ENCODE measurements at regions not wholly inside any gene's neighbourhood (a gene's known extent, or its start where the extent isn't known, plus 50 kb on each side); places are given as distances from the start of the nearest gene placed in this dataset.

DNA sequence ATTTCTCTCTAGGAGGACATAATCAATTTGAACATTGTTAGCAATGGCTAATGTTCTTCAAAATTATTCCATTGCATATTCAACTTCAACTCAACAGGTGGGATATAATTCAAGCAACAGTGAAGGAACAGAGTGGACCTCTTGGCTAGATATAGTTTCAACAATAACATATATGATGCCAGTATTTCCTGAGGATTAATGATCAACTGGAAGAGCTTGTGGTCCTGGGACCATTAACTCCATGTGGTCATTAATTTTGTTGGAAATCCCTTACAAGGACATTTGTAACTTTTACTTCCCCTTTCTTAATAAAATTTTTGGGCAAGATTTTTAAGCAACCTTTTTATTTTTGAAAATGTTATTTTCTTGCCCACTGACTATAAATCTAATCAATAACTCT, 54.3 kb upstream of the ROBO2 start:
- TF ChIP-seq, protein P1, sequence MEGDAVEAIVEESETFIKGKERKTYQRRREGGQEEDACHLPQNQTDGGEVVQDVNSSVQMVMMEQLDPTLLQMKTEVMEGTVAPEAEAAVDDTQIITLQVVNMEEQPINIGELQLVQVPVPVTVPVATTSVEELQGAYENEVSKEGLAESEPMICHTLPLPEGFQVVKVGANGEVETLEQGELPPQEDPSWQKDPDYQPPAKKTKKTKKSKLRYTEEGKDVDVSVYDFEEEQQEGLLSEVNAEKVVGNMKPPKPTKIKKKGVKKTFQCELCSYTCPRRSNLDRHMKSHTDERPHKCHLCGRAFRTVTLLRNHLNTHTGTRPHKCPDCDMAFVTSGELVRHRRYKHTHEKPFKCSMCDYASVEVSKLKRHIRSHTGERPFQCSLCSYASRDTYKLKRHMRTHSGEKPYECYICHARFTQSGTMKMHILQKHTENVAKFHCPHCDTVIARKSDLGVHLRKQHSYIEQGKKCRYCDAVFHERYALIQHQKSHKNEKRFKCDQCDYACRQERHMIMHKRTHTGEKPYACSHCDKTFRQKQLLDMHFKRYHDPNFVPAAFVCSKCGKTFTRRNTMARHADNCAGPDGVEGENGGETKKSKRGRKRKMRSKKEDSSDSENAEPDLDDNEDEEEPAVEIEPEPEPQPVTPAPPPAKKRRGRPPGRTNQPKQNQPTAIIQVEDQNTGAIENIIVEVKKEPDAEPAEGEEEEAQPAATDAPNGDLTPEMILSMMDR (IDR thresholded peaks at IDR 0.05; ENCODE audit: low read depth, low read length), result no peak
- TF ChIP-seq EZH2phosphoT487 (IDR thresholded peaks at IDR 0.05; ENCODE audit: low read depth), result no peak
- no peaks in the 10 kb centered on the region for H3K36me3 ChIP-seq (replicated peaks; ENCODE audit: low read depth, low read length)
- no peak overlapping the region for H3K4me3 ChIP-seq (ENCODE audit: low read length)
- no peaks in the 10 kb centered on the region for H3K27me3 ChIP-seq (ENCODE audit: low read depth, low read length)
- H3K27ac ChIP-seq (ENCODE audit: low read length), result no peak overlapping the region
- no peak overlapping the region for H3K4me2 ChIP-seq (ENCODE audit: low read length)
- H3K9ac ChIP-seq (ENCODE audit: low read length), result no peak overlapping the region
- H3K79me2 ChIP-seq (ENCODE audit: low read length), result no peaks in the 10 kb centered on the region
- H2AFZ ChIP-seq (ENCODE audit: low read depth, low read length), result no peak overlapping the region
- no peaks in the 10 kb centered on the region for H3K9me3 ChIP-seq (ENCODE audit: insufficient read depth, low read length)
- H4K20me1 ChIP-seq (ENCODE audit: insufficient read depth, low read length), result no peaks in the 10 kb centered on the region
- peaks cover 9% of the 10 kb centered on the region; the same call in 1 of the 2 replicates for H3K4me1 ChIP-seq (ENCODE audit: low read length)

- TF ChIP-seq, protein P1 (IDR thresholded peaks at IDR 0.05; ENCODE audit: low read depth, low read length), result peak; percentile 54
- no peak for TF ChIP-seq EZH2phosphoT487 (IDR thresholded peaks at IDR 0.05; ENCODE audit: low read depth)
- H3K4me2 ChIP-seq (ENCODE audit: low read length), result peak overlapping the region; percentile 38
- H2AFZ ChIP-seq (ENCODE audit: low read depth, low read length), result peak overlapping the region; percentile 31; the same call in 1 of the 2 replicates
These were observed 52.9 kb upstream of the ROBO2 start for GRCh38 chr3:76986876-76987474.

More at GRCh38 chr3:76986876-76987474, 52.9 kb upstream of the ROBO2 start:
- no peaks in the 10 kb centered on the region for H4K20me1 ChIP-seq (ENCODE audit: insufficient read depth, low read length)
- no peaks in the 10 kb centered on the region for H3K79me2 ChIP-seq (ENCODE audit: low read length)
- no peak overlapping the region for H3K9ac ChIP-seq (ENCODE audit: low read length)
- peaks cover 9% of the 10 kb centered on the region; the same call in 1 of the 2 replicates for H3K4me1 ChIP-seq (ENCODE audit: low read length)
- no peaks in the 10 kb centered on the region for H3K27me3 ChIP-seq (ENCODE audit: low read depth, low read length)
- peak overlapping the region; percentile 10 for H3K4me3 ChIP-seq (ENCODE audit: low read length)
- H3K36me3 ChIP-seq (replicated peaks; ENCODE audit: low read depth, low read length), result no peaks in the 10 kb centered on the region
- no peak overlapping the region for H3K27ac ChIP-seq (ENCODE audit: low read length)
- H3K9me3 ChIP-seq (ENCODE audit: insufficient read depth, low read length), result no peaks in the 10 kb centered on the region

Data from OCI-LY3 (cell line).